Esophagus squamous epithelium (tissue), 4 donors: ENCODE measurements at regions not wholly inside any gene's neighbourhood (a gene's known extent, or its start where the extent isn't known, plus 50 kb on each side); places are given as distances from the start of the nearest gene placed in this dataset.

Experiments
- CTCF ChIP-seq, 6 experiments: fragments of 450-650 bp in 4 of 6; fragments of 200-600 bp in 2 of 6; sonication (generic) in 2 of 6; IDR thresholded peaks; one replicate each; pipeline ENCODE4 v1.5.1; 2016 to 2019; ENCODE audit warnings: antibody characterized with exemption in 6 of 6, mild to moderate bottlenecking in 4 of 6, moderate library complexity in 4 of 6
- POLR2A ChIP-seq, 4 donors: fragments of 450-650 bp; IDR thresholded peaks; one replicate each; pipeline ENCODE4 v1.6.1; 2017; ENCODE audit warnings: antibody characterized with exemption in 4 of 4, mild to moderate bottlenecking in 4 of 4, moderate library complexity in 3 of 4

GRCh38 chr3:176206809-176207208 is 990.5 kb downstream of the TBL1XR1 start:
- TF ChIP-seq CTCF (IDR thresholded peaks at IDR 0.05) (no peak), POLR2A (IDR thresholded peaks at IDR 0.05) (no peak)
